Body of pancreas (tissue), 4 donors: ENCODE measurements at regions not wholly inside any gene's neighbourhood (a gene's known extent, or its start where the extent isn't known, plus 50 kb on each side); places are given as distances from the start of the nearest gene placed in this dataset.

Source experiments
- ATAC-seq: fragments of 150-250 bp; one replicate; pipeline ENCODE4 v1.9.1; 2016
- DNase-seq, 4 donors: peaks; one replicate each; pipeline ENCODE4 v3.0.0-alpha.2; 2019
- H3K27ac ChIP-seq, 4 donors: fragments of 200-600 bp; sonication (generic); 1 replicate in 3 of 4; 2 replicates in 1 of 4; pipeline versions ENCODE4 v1.5.1 to v1.6.1; 2016 to 2019; ENCODE audit warnings: mild to moderate bottlenecking in 1 of 4, mixed read lengths in 1 of 4, moderate library complexity in 1 of 4
- H3K27me3 ChIP-seq, 2 donors: fragments of 200-600 bp; sonication (generic); one replicate each; pipeline ENCODE4 v1.6.0; 2016; ENCODE audit warnings: mild to moderate bottlenecking in 1 of 2
- H3K36me3 ChIP-seq, 2 donors: fragments of 200-600 bp; sonication (generic); replicated peaks in 1 of 2; 2 replicates each; pipeline ENCODE4 v1.5.1; 2016; ENCODE audit warnings: low read depth in 2 of 2; ENCODE audit not compliant: insufficient read depth in 1 of 2
- H3K4me1 ChIP-seq: fragments of 200-600 bp; sonication (generic); one replicate; pipeline ENCODE4 v1.6.0; 2016
- H3K4me3 ChIP-seq, 2 donors: fragments of 200-600 bp; sonication (generic); 1 replicate in 1 of 2; 2 replicates in 1 of 2; pipeline ENCODE4 v1.5.1; 2016 to 2019
- H3K9me3 ChIP-seq, 3 donors: fragments of 200-600 bp; sonication (generic); 1 replicate in 2 of 3; 2 replicates in 1 of 3; pipeline ENCODE4 v1.5.1; 2016
- POLR2A ChIP-seq, 3 donors: fragments of 450-650 bp; IDR thresholded peaks; one replicate each; pipeline ENCODE4 v1.6.1; 2016; ENCODE audit warnings: antibody characterized with exemption in 3 of 3, mild to moderate bottlenecking in 2 of 3
- WGBS, 2 donors: methylation state at CpG; one replicate each; pipeline ENCODE4 v1.1.5; 2017; 5-methylcytosine and 5-hydroxymethylcytosine counted together
- intact Hi-C: fragments of 100-400 bp; cut with DNase I; formaldehyde crosslinking; loops from one replicate; pipeline ENCODE4 v1.15.1; 2023
- TF ChIP-seq, protein P1 (sequence below), 7 experiments: fragments of 450-650 bp in 4 of 7; fragments of 200-600 bp in 3 of 7; sonication (generic) in 3 of 7; IDR thresholded peaks; one replicate each; pipeline ENCODE4 v1.5.1; 2016 to 2019; ENCODE audit warnings: antibody characterized with exemption in 7 of 7

- intact Hi-C loops: no loop called here
- Histone ChIP-seq H3K27me3 (no peaks in the 10 kb centered on the region), H3K4me3 (no peak overlapping the region), H3K36me3 (no peaks in the 10 kb centered on the region), H3K9me3 (no peaks in the 10 kb centered on the region), H3K4me1 (no peaks in the 10 kb centered on the region), H3K27ac (no peak overlapping the region)
- DNase-seq: no peak
- no peak for ATAC-seq
- TF ChIP-seq, protein P1, sequence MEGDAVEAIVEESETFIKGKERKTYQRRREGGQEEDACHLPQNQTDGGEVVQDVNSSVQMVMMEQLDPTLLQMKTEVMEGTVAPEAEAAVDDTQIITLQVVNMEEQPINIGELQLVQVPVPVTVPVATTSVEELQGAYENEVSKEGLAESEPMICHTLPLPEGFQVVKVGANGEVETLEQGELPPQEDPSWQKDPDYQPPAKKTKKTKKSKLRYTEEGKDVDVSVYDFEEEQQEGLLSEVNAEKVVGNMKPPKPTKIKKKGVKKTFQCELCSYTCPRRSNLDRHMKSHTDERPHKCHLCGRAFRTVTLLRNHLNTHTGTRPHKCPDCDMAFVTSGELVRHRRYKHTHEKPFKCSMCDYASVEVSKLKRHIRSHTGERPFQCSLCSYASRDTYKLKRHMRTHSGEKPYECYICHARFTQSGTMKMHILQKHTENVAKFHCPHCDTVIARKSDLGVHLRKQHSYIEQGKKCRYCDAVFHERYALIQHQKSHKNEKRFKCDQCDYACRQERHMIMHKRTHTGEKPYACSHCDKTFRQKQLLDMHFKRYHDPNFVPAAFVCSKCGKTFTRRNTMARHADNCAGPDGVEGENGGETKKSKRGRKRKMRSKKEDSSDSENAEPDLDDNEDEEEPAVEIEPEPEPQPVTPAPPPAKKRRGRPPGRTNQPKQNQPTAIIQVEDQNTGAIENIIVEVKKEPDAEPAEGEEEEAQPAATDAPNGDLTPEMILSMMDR (IDR thresholded peaks at IDR 0.05): no peak
- no peak for TF ChIP-seq POLR2A (IDR thresholded peaks at IDR 0.05)
These were observed 165.0 kb upstream of the HDAC9 start for GRCh38 chr7:18330548-18330947.

GRCh38 chr7:18336626-18337025, 158.9 kb upstream of the HDAC9 start:
- ATAC-seq (no peak), DNase-seq (no peak)
- 64 to 71% methylated on average over 2 of the region's 2 CpGs for WGBS, 2 donors

DNA sequence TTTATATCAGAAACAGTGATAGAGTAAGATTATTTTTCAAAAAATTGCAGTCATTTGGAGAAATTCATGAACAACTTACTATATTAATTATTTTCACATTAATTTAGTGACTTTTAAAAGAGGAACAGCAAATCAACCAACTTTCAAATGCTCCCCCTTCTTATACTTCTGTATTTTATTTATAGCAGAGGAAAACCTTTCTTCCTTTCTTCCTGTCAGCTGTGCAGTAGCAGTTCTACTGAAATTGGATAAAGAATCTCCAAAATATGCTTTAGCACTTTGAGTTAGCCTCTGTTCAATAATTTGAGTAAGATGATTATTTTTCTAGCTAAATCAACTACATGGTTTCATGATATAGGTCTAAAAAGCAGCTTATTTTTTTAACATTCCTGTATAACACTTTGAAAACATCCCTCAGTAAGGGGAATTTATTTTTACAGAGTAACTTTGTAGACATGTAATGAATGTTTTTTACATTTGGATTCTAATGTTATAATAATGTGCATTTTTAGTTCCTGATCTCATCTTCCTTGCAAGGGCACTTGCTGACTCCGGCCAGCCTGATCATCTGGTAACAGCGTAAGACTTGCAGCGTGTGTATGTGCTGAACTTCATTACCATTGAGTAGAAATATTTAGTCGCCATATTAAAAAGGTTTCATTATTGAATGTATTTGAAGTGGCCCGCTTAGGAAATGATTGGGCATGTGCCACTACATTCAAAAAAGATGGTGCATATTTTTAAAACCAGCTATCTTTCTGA, 158.3 kb upstream of the HDAC9 start:
- Histone ChIP-seq H3K27ac (peak overlapping the region in 1 of 4 donors; percentile 21), H3K4me3 (no peak overlapping the region), H3K4me1 (no peaks in the 10 kb centered on the region), H3K9me3 (no peaks in the 10 kb centered on the region), H3K27me3 (no peaks in the 10 kb centered on the region), H3K36me3 (no peaks in the 10 kb centered on the region)
- DNase-seq (no peak), ATAC-seq (no peak)
- intact Hi-C loops: no loop called here
- TF ChIP-seq, protein P1 (IDR thresholded peaks at IDR 0.05): no peak
- TF ChIP-seq POLR2A (IDR thresholded peaks at IDR 0.05): no peak
- WGBS, 2 donors: 58 to 79% methylated on average over 5 of the region's 5 CpGs

More at GRCh38 chr7:18336626-18337025, 158.9 kb upstream of the HDAC9 start:
- no peak overlapping the region for H3K4me3 ChIP-seq
- H3K36me3 ChIP-seq: no peaks in the 10 kb centered on the region
- H3K27ac ChIP-seq: no peak overlapping the region
- no peak for TF ChIP-seq POLR2A (IDR thresholded peaks at IDR 0.05)
- TF ChIP-seq, protein P1 (IDR thresholded peaks at IDR 0.05): no peak
- intact Hi-C loops: no loop called here
- H3K9me3 ChIP-seq: no peaks in the 10 kb centered on the region
- no peaks in the 10 kb centered on the region for H3K27me3 ChIP-seq
- no peaks in the 10 kb centered on the region for H3K4me1 ChIP-seq

DNA sequence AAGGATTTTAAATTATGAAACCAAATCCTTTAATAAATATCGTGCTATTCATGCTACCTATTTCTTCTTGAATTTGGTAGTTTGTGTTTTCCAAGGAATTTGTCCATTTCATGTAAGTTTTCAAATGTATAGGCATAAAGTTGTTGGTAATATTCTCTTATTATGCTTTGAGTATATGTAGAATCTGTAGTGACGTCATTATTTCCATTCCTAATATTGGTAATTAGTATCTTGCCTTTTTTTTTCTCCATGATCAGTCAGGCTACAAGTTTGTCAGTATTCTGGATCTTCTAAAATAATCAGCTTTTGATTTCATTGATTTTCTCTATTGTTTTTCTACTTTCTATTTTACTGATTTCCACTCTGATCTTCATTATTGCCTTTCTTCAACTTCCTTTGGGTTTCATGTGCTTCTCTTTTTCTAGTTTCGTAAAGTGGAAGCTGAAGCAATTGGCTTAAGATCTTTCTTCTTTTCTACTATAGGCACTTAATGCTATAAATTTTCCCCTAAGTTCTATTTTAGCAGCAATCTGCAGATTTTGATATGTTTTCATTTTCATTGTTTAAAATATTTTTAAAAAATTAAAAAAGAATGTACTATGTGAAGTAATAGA, 156.5 kb upstream of the HDAC9 start:
- H3K27me3 ChIP-seq: no peaks in the 10 kb centered on the region
- no peak for DNase-seq
- WGBS, 2 donors: 74 to 92% methylated on average over 3 of the region's 3 CpGs
- intact Hi-C loops: no loop called here
- TF ChIP-seq POLR2A (IDR thresholded peaks at IDR 0.05): no peak
- TF ChIP-seq, protein P1 (IDR thresholded peaks at IDR 0.05): no peak
- no peak for ATAC-seq
- no peak overlapping the region for H3K4me3 ChIP-seq
- no peaks in the 10 kb centered on the region for H3K36me3 ChIP-seq
- H3K27ac ChIP-seq: no peak overlapping the region
- no peaks in the 10 kb centered on the region for H3K4me1 ChIP-seq
- H3K9me3 ChIP-seq: no peaks in the 10 kb centered on the region

GRCh38 chr7:18341756-18342155, 153.8 kb upstream of the HDAC9 start:
- Histone ChIP-seq H3K27ac (no peak overlapping the region), H3K36me3 (no peaks in the 10 kb centered on the region), H3K9me3 (no peaks in the 10 kb centered on the region), H3K4me3 (no peak overlapping the region), H3K4me1 (no peaks in the 10 kb centered on the region), H3K27me3 (no peaks in the 10 kb centered on the region)
- TF ChIP-seq, protein P1 (IDR thresholded peaks at IDR 0.05): no peak
- TF ChIP-seq POLR2A (IDR thresholded peaks at IDR 0.05): no peak
- DNase-seq (no peak), ATAC-seq (no peak)
- intact Hi-C loops: no loop called here
- WGBS, 2 donors: 81 to 85% methylated on average over 2 of the region's 2 CpGs
